SU-DHL-6 (cell line): ENCODE measurements at regions not wholly inside any gene's neighbourhood (a gene's known extent, or its start where the extent isn't known, plus 50 kb on each side); places are given as distances from the start of the nearest gene placed in this dataset.
"Not testable (repeated sequence)": the region's sequence is repeated elsewhere in the genome, so short reads cannot be mapped to it uniquely, and the experiment has no call there.

ENCODE experiments used
- H2AFZ ChIP-seq: fragments of 200-600 bp; sonication (generic); 2 replicates; pipeline ENCODE4 v1.6.1; 2014; ENCODE audit warnings: low read depth, mild to moderate bottlenecking, moderate library complexity, mixed read lengths, antibody characterized with exemption, low read length; ENCODE audit not compliant: severe bottlenecking
- H3F3A ChIP-seq: fragments of 200-600 bp; shearing (Covaris generic); 2 replicates; pipeline ENCODE4 v1.6.0; 2016; ENCODE audit warnings: antibody characterized with exemption, mild to moderate bottlenecking; ENCODE audit not compliant: insufficient read depth
- H3K27ac ChIP-seq: fragments of 200-600 bp; sonication (generic); 2 replicates; pipeline ENCODE4 v1.5.1; 2016; ENCODE audit warnings: low read depth, mild to moderate bottlenecking, low read length, moderate library complexity, mixed read lengths
- H3K27me3 ChIP-seq: fragments of 200-600 bp; sonication (generic), shearing (Covaris generic); 2 replicates; pipeline ENCODE4 v1.6.0; 2014; ENCODE audit warnings: mild to moderate bottlenecking, low read length
- H3K36me3 ChIP-seq: fragments of 200-600 bp; sonication (generic); 2 replicates; pipeline ENCODE4 v1.6.1; 2014; ENCODE audit warnings: mild to moderate bottlenecking, low read length, mixed read lengths
- H3K4me2 ChIP-seq: fragments of 300-600, 200-600 bp; shearing (Covaris generic), sonication (generic); 2 replicates; pipeline ENCODE4 v1.6.0; 2014; ENCODE audit warnings: low read length, low read depth, mild to moderate bottlenecking; ENCODE audit not compliant: poor library complexity, severe bottlenecking
- H3K4me3 ChIP-seq: fragments of 200-600 bp; sonication (generic); 2 replicates; pipeline ENCODE4 v1.5.1; 2014; ENCODE audit warnings: antibody characterized with exemption, low read length, mild to moderate bottlenecking, mixed read lengths; ENCODE audit not compliant: insufficient read depth, poor library complexity, severe bottlenecking
- H3K79me2 ChIP-seq: fragments of 200-600 bp; sonication (generic); 2 replicates; pipeline ENCODE4 v1.6.1; 2014; ENCODE audit warnings: mild to moderate bottlenecking, low read length, moderate library complexity; ENCODE audit not compliant: insufficient read depth
- H3K9ac ChIP-seq: fragments of 200-600 bp; sonication (generic); 2 replicates; pipeline ENCODE4 v1.7.0; 2014; ENCODE audit warnings: mild to moderate bottlenecking, low read length
- H3K9me2 ChIP-seq: fragments of 200-600 bp; sonication (generic); replicated peaks from 2 replicates; pipeline ENCODE4 v1.6.1; 2014; ENCODE audit warnings: low read length; ENCODE audit not compliant: insufficient read depth
- H3K9me3 ChIP-seq: fragments of 200-600 bp; sonication (generic); 2 replicates; pipeline ENCODE4 v1.6.1; 2014; ENCODE audit warnings: low read length, mixed read lengths; ENCODE audit not compliant: insufficient read depth
- H4K20me1 ChIP-seq: fragments of 200-600 bp; sonication (generic); 2 replicates; pipeline ENCODE4 v1.6.1; 2014; ENCODE audit warnings: low read depth, mild to moderate bottlenecking, antibody characterized with exemption, low read length, moderate library complexity, mixed read lengths
- CTCF ChIP-seq: fragments of 200-600 bp; sonication (generic); IDR thresholded peaks from one replicate; pipeline ENCODE4 v1.5.1; 2017; ENCODE audit warnings: antibody characterized with exemption, mild to moderate bottlenecking, low read length, moderate library complexity; ENCODE audit not compliant: insufficient read depth, poor library complexity, severe bottlenecking
- EZH2phosphoT487 ChIP-seq: fragments of 200-600 bp; sonication (generic), shearing (Covaris generic); conservative IDR thresholded peaks from 2 replicates; pipeline ENCODE4 v1.6.1; 2018; ENCODE audit warnings: mild to moderate bottlenecking, antibody characterized with exemption, low read length, moderate library complexity, mixed read lengths

- Histone ChIP-seq H3F3A (no peaks in the 10 kb centered on the region), H2AFZ (no peak overlapping the region), H3K27ac (no peak overlapping the region), H3K36me3 (no peaks in the 10 kb centered on the region), H3K9me3 (no peaks in the 10 kb centered on the region), H4K20me1 (no peaks in the 10 kb centered on the region), H3K27me3 (no peaks in the 10 kb centered on the region), H3K9me2 (no peaks in the 10 kb centered on the region), H3K4me3 (no peak overlapping the region), H3K4me2 (no peak overlapping the region), H3K79me2 (no peaks in the 10 kb centered on the region), H3K9ac (no peak overlapping the region)
- TF ChIP-seq EZH2phosphoT487 (no peak), CTCF (no peak)
Observed at GRCh38 chr2:240383099-240383758, 52.2 kb upstream of the GPC1 start.

DNA sequence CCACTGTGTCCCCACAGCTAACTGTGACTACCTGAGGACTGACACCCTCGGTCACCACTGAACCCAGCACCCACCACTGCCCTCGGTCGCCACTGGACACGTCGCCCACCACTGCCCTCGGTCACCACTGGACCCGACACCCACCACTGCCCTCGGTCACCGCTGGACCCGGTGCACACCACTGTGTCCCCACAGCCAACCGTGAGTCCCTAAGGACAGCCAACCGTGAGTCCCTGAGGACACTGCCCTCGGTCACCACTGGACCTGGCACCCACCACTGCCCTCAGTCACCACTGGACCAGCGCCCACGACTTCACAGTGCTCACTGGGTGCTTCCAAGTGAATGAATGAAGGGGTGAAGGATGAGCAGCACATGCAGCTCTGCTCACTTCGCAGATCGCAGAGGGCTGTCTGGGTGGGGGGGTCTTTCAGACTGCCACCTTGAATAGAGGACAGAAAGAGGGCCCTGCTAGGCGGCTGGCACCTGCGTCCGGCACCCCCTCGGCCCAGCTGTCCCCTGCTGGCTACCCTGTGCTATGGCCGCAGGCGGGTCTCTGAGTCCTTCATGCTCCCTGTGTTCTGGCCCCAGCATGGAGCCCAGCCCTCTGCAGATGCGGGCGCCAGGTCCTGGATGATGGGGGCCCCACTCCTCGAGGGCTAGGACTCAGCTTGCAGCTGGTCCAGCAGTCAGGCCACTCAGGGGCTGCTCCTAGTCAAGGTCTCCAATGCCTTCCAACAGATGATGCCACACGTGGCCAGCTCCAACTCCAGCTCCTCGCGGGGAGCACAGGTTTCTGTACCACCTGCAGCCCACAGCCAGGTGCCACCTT is 51.4 kb upstream of the GPC1 start:
- H3K79me2 ChIP-seq = no peaks in the 10 kb centered on the region
- H3K27me3 ChIP-seq = no peaks in the 10 kb centered on the region
- no peak overlapping the region for H3K4me3 ChIP-seq
- TF ChIP-seq CTCF (no peak), EZH2phosphoT487 (no peak)
- H2AFZ ChIP-seq = no peak overlapping the region
- no peaks in the 10 kb centered on the region for H4K20me1 ChIP-seq
- no peak overlapping the region for H3K4me2 ChIP-seq
- H3K9me2 ChIP-seq = no peaks in the 10 kb centered on the region
- H3F3A ChIP-seq = no peaks in the 10 kb centered on the region
- H3K9ac ChIP-seq = no peak overlapping the region
- H3K36me3 ChIP-seq = no peaks in the 10 kb centered on the region
- no peak overlapping the region for H3K27ac ChIP-seq
- H3K9me3 ChIP-seq = no peaks in the 10 kb centered on the region

DNA sequence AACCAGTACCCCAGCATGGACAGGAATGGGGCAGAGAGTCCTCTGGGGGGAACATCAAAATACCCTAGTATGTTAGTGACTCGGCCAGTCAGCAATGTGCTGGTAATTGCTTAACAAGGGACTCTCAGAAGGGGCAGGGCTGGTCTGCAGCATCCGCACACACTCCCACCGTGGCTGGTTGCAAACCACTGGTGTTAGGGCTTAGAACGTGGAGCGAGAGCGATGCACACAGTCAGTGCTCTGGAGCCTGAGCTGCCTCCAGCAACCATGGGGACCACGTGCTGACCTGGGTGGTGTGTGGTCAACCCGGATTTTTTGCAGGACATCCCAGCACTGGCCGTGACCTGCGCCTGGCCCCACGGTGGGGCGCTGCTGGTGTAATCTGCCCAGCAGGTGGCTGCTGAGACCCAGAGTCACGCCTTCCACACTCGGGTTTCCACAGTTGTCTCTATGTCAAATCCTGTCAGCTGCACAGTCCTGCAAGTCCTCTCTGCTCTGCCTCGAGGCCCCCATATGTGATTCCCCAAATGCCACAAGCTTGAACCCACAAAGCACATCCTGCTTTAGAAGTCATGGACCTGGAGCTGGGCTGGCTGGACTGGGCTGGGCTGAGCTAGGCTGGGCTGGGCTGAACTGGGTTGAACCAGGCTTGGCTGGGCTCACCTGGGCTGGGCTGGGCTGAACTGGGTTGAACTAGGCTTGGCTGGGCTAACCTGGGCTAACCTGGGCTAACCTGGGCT is 50.6 kb upstream of the GPC1 start:
- no peak overlapping the region for H3K4me3 ChIP-seq
- no peak overlapping the region for H3K27ac ChIP-seq
- no peak overlapping the region for H3K9ac ChIP-seq
- TF ChIP-seq EZH2phosphoT487 = no peak
- TF ChIP-seq CTCF = no peak
- no peaks in the 10 kb centered on the region for H3K79me2 ChIP-seq
- H3K9me2 ChIP-seq = no peaks in the 10 kb centered on the region
- H4K20me1 ChIP-seq = no peaks in the 10 kb centered on the region
- H3K36me3 ChIP-seq = no peaks in the 10 kb centered on the region
- no peaks in the 10 kb centered on the region for H3F3A ChIP-seq
- no peak overlapping the region for H2AFZ ChIP-seq
- no peak overlapping the region for H3K4me2 ChIP-seq
- no peaks in the 10 kb centered on the region for H3K27me3 ChIP-seq
- H3K9me3 ChIP-seq = no peaks in the 10 kb centered on the region

DNA sequence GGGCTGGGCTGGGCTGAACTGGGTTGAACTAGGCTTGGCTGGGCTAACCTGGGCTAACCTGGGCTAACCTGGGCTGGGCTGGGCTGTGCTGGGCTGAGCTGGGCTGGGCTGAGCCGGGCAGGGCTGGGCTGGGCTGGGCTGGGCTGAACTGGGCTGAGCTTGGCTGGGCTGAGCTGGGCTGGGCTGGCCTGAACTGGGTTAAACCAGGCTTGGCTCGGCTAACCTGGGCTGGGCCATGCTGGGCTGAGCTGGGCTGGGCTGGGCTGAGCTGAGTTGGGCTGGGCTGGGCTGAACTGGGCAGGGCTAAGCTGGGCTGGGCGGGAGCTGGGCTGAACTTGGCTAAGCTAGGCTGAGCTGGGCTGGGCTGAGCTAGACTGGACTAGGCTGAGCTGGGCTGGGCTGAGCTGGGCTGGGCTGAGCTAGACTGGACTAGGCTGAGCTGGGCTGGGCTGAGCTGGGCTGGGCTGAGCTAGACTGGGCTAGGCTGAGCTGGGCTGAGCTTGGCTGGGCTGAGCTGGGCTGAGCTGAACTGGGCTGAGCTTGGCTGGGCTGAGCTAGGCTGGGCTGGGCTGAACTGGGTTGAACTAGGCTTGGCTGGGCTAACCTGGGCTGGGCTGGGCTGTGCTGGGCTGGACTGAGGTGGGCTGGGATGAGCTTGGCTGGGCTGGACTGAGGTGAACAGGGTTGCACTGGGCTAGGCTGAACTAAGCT is 49.9 kb upstream of the GPC1 start:
- H3K27me3 ChIP-seq, H3K9me3 ChIP-seq, H2AFZ ChIP-seq, H3K27ac ChIP-seq, H3K79me2 ChIP-seq, H4K20me1 ChIP-seq, H3F3A ChIP-seq, H3K36me3 ChIP-seq, H3K4me2 ChIP-seq, H3K4me3 ChIP-seq, H3K9me2 ChIP-seq, H3K9ac ChIP-seq: not testable (repeated sequence)
